ENCODE measurements at regions not wholly inside any gene's neighbourhood (a gene's known extent, or its start where the extent isn't known, plus 50 kb on each side); places are given as distances from the start of the nearest gene placed in this dataset.

DNA sequence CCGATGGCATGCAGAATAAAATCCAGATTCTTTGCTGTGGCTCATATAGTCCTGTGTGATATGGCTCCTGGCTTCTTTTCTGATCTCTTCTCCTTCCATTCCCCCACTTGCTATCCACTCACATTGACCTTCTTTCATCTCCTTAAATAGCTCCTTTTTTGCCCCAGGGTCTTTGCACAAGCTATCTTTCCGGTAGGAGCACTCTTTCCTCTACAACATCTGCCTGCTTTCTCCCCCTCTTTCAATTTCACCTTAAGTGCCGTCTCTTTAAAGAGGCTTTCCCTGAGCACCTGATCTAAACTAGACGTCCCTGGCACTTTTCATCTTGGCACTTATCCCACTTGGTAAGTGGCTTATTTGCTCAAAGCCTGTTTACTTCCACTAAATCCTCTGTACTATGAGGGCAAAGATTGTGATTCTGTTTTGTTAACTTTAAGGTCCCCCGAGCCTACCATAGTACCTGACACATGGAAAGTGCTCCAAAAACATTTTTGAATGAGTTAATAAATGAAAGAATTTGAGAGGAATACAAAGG lies 323.3 kb upstream of the TLE3 start:
- no peak for DNase-seq

- no peak for DNase-seq
These were observed 322.6 kb upstream of the TLE3 start for GRCh38 chr15:70420086-70420947.

DNA sequence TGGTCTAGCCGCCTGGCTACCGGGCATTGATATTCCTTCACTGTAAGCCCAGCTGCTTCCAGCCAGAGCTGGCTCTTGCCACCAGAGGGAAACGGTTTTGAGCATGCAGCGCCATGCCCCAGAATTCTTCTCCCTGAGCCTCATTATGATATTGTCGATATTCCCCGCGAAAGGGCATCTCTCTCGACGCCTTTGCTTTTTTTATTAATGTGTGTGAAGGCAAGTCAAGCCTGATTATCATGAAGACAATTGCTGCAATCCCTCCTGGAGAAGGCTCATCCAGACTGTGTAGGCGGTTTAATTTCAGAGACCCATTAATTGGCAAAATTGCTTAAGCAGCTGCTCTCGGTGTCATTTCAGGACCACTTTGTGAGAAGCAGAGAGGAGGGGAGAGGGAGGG lies 321.2 kb upstream of the TLE3 start:
- no peak for DNase-seq

DNA sequence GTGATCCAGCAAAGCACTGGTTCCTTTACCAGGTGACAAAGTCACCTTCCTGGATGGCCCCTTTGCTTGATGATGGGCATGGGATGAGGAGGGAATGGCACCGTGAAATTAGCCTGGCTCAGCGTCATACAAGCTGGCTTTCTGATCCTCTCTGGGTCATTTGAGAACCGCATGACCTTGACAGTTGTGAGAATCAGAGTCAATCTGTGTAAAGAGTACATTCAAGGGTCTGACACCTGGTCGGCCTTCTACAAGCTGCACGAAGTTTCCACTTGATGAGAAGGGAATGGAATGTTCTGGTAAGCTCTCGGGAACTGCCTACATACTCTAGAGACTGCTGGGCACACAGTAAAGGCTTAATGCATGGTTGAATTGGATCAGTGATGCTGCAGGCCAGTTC lies 319.8 kb upstream of the TLE3 start:
- no peak for DNase-seq

DNA sequence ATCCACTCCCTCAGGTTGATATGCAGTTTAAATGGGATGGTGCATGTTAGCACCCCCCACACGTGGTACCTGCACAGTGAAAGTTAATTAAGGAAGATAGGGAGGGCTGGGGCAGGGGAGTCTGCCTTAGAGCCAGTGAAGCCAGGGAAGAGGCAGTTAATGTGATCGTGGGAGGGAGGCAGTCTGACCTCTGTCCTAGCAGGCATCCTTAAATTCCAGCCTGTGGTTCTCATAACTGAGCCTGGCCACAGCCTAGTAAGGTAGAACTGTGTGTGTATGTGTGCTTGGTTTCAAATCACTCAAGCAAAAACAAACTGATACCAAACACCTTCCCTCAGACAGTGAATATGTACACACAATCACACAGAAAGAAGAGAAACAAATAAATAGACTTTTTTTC lies 319.1 kb upstream of the TLE3 start:
- DNase-seq, result no peak

GRCh38 chr15:70415398-70415797 lies 317.7 kb upstream of the TLE3 start:
- DNase-seq, result peak; percentile 31

DNA sequence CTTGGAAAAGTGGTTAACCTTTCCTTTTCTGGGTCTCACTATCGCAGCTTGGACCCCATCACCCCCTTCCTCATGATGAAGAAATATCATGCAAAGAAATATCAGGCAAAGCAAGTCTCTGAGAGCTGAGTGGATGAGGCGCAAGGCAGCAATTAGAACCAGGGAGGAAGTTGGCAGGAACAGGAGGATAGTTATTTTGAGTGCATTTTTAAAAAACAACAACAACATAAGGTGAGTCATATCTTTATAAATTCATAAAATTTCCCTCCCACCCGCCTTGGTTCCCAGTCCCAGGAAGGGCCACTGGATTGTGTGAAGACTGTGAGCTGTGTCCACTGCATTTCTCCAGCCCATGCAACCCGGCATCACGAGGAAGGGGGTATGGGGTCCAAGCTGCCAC lies 316.9 kb upstream of the TLE3 start:
- no peak for DNase-seq

GRCh38 chr15:70412794-70413193 lies 315.1 kb upstream of the TLE3 start:
- no peak for DNase-seq

- DNase-seq, result no peak
These were observed 313.6 kb upstream of the TLE3 start for GRCh38 chr15:70411143-70411863.

- no peak for DNase-seq
These were observed 312.8 kb upstream of the TLE3 start for GRCh38 chr15:70410371-70410985.

DNA sequence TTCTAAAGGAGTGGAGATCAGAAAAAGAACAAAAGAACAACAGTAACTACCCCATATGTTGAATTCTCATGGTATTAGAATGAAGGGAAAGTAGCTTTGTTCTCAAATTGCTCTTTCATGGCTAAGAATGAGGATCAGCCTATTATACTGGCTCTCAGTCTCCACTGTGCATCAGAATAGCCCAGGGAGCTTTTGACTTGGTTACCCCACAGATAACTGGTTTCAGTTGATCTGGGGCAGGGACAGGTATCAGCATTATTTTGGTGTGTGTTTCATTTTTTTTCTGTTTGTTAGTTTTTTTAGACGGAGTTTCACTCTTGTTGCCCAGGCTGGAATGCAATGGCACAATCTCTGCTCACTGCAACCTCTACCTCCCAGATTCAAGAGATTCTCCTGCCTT lies 311.7 kb upstream of the TLE3 start:
- DNase-seq, result no peak

GRCh38 chr15:70407955-70408354 lies 310.2 kb upstream of the TLE3 start:
- no peak for DNase-seq

- no peak for DNase-seq
These were observed 309.6 kb upstream of the TLE3 start for GRCh38 chr15:70407336-70407670.

DNA sequence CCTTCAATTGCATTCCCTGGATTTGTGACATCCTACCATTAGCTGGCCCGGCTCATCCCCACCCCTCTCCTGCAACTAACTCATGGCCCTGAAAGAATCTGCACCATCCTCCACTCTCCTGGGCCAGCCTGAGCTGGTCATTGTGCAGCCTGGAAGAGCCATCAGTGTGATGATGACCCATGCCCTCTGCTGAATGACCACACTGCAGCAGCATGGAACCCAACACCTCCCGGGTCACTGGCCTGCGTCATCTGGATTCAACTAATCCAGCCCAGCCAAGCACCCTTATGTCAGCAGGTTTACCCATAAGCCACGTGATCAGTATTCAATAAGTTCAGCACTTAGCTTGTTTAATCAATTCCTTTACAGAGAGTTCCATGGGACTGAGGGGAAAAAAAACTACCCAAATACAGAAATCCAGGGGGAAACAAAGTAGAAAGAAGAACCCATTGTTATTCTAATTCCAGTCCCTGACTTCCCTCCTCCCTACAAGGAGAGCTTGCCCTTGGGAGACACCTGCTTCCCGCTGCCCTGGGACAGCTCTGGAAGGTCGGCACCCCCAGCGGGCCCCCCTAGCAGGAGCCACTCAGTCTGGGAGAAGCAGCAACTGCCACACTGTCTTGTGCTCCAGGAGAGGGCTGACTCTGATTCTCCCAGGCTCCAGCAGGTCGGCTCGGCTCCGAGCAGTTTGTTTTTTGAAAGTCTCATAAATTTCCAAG lies 309.1 kb upstream of the TLE3 start:
- DNase-seq, result no peak

- DNase-seq, result peak; percentile 61
These were observed 304.0 kb upstream of the TLE3 start for GRCh38 chr15:70401709-70402108.

- DNase-seq, result no peak
These were observed 303.2 kb upstream of the TLE3 start for GRCh38 chr15:70400766-70401541.

DNA sequence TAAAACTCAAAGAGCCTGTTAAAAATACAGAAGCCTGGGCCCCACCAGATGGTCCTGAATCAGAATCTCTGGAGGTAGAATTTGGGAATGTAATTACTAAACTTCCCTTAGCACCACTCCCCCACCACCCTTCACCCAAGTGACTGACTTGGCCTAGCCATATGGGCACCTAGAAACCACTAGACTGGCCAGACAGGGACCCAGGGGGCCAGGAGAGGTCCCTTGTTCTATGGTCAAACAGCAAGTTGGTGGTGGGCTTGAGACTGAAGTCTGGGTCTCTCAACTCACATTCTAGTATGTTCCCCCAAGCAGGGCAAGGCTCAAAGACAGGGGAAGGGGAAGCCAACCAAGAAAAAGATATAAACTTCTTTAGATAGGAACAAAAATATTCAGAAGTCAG lies 301.5 kb upstream of the TLE3 start:
- no peak for DNase-seq

GRCh38 chr15:70398694-70399093 lies 301.0 kb upstream of the TLE3 start:
- DNase-seq, result no peak

DNA sequence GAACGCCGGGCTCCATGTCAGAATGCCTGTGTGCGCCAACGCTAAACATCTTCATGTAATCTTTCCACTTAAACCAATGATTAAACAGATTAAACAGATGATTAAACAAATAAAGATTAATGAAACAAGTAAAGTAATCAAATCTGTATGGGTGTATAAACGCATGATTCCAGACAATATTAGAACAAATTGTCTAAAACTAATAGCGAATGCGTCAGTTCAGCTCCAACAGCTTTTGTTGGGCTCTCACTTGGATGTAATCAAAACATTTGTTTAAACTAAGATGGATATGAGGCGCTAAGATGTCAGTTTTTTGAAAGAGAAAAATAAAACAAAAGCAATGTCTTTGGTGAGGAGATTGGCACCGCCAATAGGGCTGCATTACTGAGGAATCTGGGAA lies 299.1 kb upstream of the TLE3 start:
- DNase-seq, result no peak

DNA sequence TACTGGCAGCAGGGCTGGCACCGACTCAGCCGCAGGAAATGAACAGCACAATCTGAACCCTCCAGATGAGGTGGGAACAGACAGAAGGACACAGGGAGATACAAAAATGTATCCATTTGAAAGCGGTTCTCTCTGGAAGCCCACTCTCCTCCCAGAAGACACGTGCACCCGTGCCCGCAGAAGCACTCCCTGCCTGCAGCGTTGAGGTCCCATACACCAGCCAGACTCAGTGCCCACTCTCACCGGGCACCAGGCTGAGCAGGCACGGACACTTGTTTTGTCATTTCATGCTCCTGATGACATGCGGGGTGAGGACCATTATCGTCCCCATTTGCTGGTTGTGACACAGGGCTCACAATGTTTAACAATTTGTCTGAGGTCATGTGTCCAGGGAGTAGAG lies 297.4 kb upstream of the TLE3 start:
- DNase-seq, result no peak

GRCh38 chr15:70390723-70391122 lies 293.0 kb upstream of the TLE3 start:
- no peak for DNase-seq

DNA sequence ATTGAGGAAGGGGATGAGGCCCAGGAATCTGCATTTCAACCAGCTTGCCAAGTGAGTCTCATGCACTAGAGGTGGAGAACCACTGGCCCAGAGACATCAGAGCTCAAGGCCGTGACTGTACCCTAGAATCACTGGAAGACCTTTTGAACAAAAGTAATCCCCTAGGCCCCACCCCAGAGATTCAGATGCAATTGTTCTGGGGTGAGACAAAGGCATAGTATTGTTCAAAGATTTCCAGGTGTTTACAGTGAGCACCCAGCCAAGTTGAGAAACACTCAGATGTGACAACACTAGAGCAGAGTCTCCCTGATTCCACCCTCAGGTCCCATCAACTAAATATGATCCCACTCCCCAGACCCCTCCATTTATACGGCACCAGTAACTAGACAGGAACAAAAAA lies 290.3 kb upstream of the TLE3 start:
- no peak for DNase-seq

Data from hindlimb muscle (tissue), 1 donor.